ENCODE measurements at regions not wholly inside any gene's neighbourhood (a gene's known extent, or its start where the extent isn't known, plus 50 kb on each side); places are given as distances from the start of the nearest gene placed in this dataset.

- no peak for DNase-seq (ENCODE audit: low read depth, low spot score)
- Mint-ChIP-seq H3K36me3 (ENCODE audit: low read depth) (peaks cover 15% of the 10 kb centered on the region), H3K27ac (ENCODE audit: unreplicated experiment) (no peak overlapping the region), H3K27me3 (ENCODE audit: low read depth) (no peaks in the 10 kb centered on the region), H3K4me1 (peaks cover 29% of the 10 kb centered on the region), H3K9me3 (peaks cover 9% of the 10 kb centered on the region), H3K4me3 (no peak overlapping the region)
- TF ChIP-seq CTCF (conservative IDR thresholded peaks at IDR 0.05): no peak
These were observed 580.0 kb upstream of the INTU start for GRCh38 chr4:127052742-127053141.

GRCh38 chr4:127055357-127055756 is 577.4 kb upstream of the INTU start:
- Mint-ChIP-seq H3K9me3 (peaks cover 16% of the 10 kb centered on the region), H3K27ac (ENCODE audit: unreplicated experiment) (no peak overlapping the region), H3K36me3 (ENCODE audit: low read depth) (peaks cover 22% of the 10 kb centered on the region), H3K4me1 (peaks cover 7% of the 10 kb centered on the region), H3K27me3 (ENCODE audit: low read depth) (no peaks in the 10 kb centered on the region), H3K4me3 (no peak overlapping the region)
- no peak for TF ChIP-seq CTCF (conservative IDR thresholded peaks at IDR 0.05)
- no peak for DNase-seq (ENCODE audit: low read depth, low spot score)

GRCh38 chr4:127069675-127070074 is 563.1 kb upstream of the INTU start:
- no peak overlapping the region for H3K27ac Mint-ChIP-seq (ENCODE audit: unreplicated experiment)
- H3K9me3 Mint-ChIP-seq: peaks cover 5% of the 10 kb centered on the region
- no peak for DNase-seq (ENCODE audit: low read depth, low spot score)
- no peak overlapping the region for H3K4me3 Mint-ChIP-seq
- peaks cover 12% of the 10 kb centered on the region for H3K4me1 Mint-ChIP-seq
- no peaks in the 10 kb centered on the region for H3K27me3 Mint-ChIP-seq (ENCODE audit: low read depth)
- TF ChIP-seq CTCF (conservative IDR thresholded peaks at IDR 0.05): no peak
- peaks cover 2% of the 10 kb centered on the region for H3K36me3 Mint-ChIP-seq (ENCODE audit: low read depth)

- Mint-ChIP-seq H3K36me3 (ENCODE audit: low read depth) (peaks cover 2% of the 10 kb centered on the region), H3K9me3 (peaks cover 5% of the 10 kb centered on the region), H3K4me1 (peaks cover 12% of the 10 kb centered on the region), H3K4me3 (no peak overlapping the region), H3K27ac (ENCODE audit: unreplicated experiment) (no peak overlapping the region), H3K27me3 (ENCODE audit: low read depth) (no peaks in the 10 kb centered on the region)
- TF ChIP-seq CTCF (conservative IDR thresholded peaks at IDR 0.05): no peak
- DNase-seq (ENCODE audit: low read depth, low spot score): no peak
These were observed 561.3 kb upstream of the INTU start for GRCh38 chr4:127071443-127071842.

- H3K27ac Mint-ChIP-seq (ENCODE audit: unreplicated experiment): no peak overlapping the region
- no peaks in the 10 kb centered on the region for H3K36me3 Mint-ChIP-seq (ENCODE audit: low read depth)
- no peak for DNase-seq (ENCODE audit: low read depth, low spot score)
- TF ChIP-seq CTCF (conservative IDR thresholded peaks at IDR 0.05): no peak
- peaks cover 5% of the 10 kb centered on the region for H3K9me3 Mint-ChIP-seq
- no peaks in the 10 kb centered on the region for H3K27me3 Mint-ChIP-seq (ENCODE audit: low read depth)
- no peak overlapping the region for H3K4me3 Mint-ChIP-seq
- peaks cover 3% of the 10 kb centered on the region for H3K4me1 Mint-ChIP-seq
These were observed 552.6 kb upstream of the INTU start for GRCh38 chr4:127080141-127080540.

GRCh38 chr4:127081041-127081440 is 551.7 kb upstream of the INTU start:
- H3K27me3 Mint-ChIP-seq (ENCODE audit: low read depth): no peaks in the 10 kb centered on the region
- H3K4me1 Mint-ChIP-seq: peaks cover 3% of the 10 kb centered on the region
- H3K9me3 Mint-ChIP-seq: peaks cover 9% of the 10 kb centered on the region
- peaks cover 4% of the 10 kb centered on the region for H3K36me3 Mint-ChIP-seq (ENCODE audit: low read depth)
- H3K4me3 Mint-ChIP-seq: no peak overlapping the region
- DNase-seq (ENCODE audit: low read depth, low spot score): no peak
- no peak for TF ChIP-seq CTCF (conservative IDR thresholded peaks at IDR 0.05)
- H3K27ac Mint-ChIP-seq (ENCODE audit: unreplicated experiment): no peak overlapping the region

Data from neural crest cell (in vitro differentiated cells).